IPS DF 6.9 (cell line): ENCODE measurements at regions not wholly inside any gene's neighbourhood (a gene's known extent, or its start where the extent isn't known, plus 50 kb on each side); places are given as distances from the start of the nearest gene placed in this dataset.
"Not testable (repeated sequence)": the region's sequence is repeated elsewhere in the genome, so short reads cannot be mapped to it uniquely, and the experiment has no call there.

Source experiments
- DNase-seq: peaks from one replicate; pipeline ENCODE4 v3.0.0-alpha.2; 2013; ENCODE audit warnings: low read depth, low spot score
- H3K27ac ChIP-seq: one replicate; pipeline ENCODE4 v1.5.1; 2013; ENCODE audit warnings: low read length, control low read depth
- H3K27me3 ChIP-seq: 2 replicates; pipeline ENCODE4 v1.6.1; 2013; ENCODE audit warnings: mild to moderate bottlenecking, low read length; ENCODE audit not compliant: control insufficient read depth, insufficient read depth
- H3K36me3 ChIP-seq: 2 replicates; pipeline ENCODE4 v1.6.1; 2013; ENCODE audit warnings: low read length; ENCODE audit not compliant: control insufficient read depth, insufficient read depth
- H3K4me1 ChIP-seq: 2 replicates; pipeline ENCODE4 v1.6.1; 2013; ENCODE audit warnings: low read length; ENCODE audit not compliant: control insufficient read depth, insufficient read depth
- H3K4me3 ChIP-seq: 2 replicates; pipeline ENCODE4 v1.5.1; 2013; ENCODE audit warnings: mild to moderate bottlenecking, low read length
- H3K9me3 ChIP-seq: 2 replicates; pipeline ENCODE4 v1.6.1; 2013; ENCODE audit warnings: low read length, inconsistent platforms; ENCODE audit not compliant: control insufficient read depth, insufficient read depth
- WGBS: extraction: QIAGEN DNeasy Blood & Tissue Kit; methylation state at CpG from one replicate; pipeline ENCODE4 v1.1.7; 2013; ENCODE audit warnings: mixed read lengths, missing lambda C conversion rate; ENCODE audit not compliant: insufficient read length, insufficient coverage; 5-methylcytosine and 5-hydroxymethylcytosine counted together

- Histone ChIP-seq H3K9me3 (no peaks in the 10 kb centered on the region; the same call in 1 of the 2 replicates), H3K27ac (no peak overlapping the region), H3K27me3 (no peaks in the 10 kb centered on the region), H3K36me3 (no peaks in the 10 kb centered on the region), H3K4me1 (no peaks in the 10 kb centered on the region), H3K4me3 (no peak overlapping the region)
- WGBS: no CpG with 5 or more reads among the region's 4 CpGs
- DNase-seq: no peak
Observed at GRCh38 chr17:6915620-6916019, 80.2 kb upstream of the ALOX12 start.

GRCh38 chr17:6919158-6919557, 76.7 kb upstream of the ALOX12 start:
- WGBS: no CpG with 5 or more reads among the region's 6 CpGs
- Histone ChIP-seq H3K27me3 (no peaks in the 10 kb centered on the region), H3K4me3 (no peak overlapping the region), H3K4me1 (no peaks in the 10 kb centered on the region), H3K27ac (no peak overlapping the region), H3K36me3 (no peaks in the 10 kb centered on the region), H3K9me3 (no peaks in the 10 kb centered on the region)
- no peak for DNase-seq

GRCh38 chr17:6923385-6923784, 72.5 kb upstream of the ALOX12 start:
- Histone ChIP-seq H3K4me1 (no peaks in the 10 kb centered on the region), H3K9me3 (no peaks in the 10 kb centered on the region), H3K27ac (no peak overlapping the region), H3K4me3 (no peak overlapping the region), H3K27me3 (no peaks in the 10 kb centered on the region), H3K36me3 (no peaks in the 10 kb centered on the region)
- DNase-seq: no peak
- no CpG with 5 or more reads among the region's 8 CpGs for WGBS

GRCh38 chr17:6924208-6924607, 71.6 kb upstream of the ALOX12 start:
- DNase-seq: no peak
- H3K4me3 ChIP-seq: no peak overlapping the region
- H3K27me3 ChIP-seq: no peaks in the 10 kb centered on the region
- H3K9me3 ChIP-seq: no peaks in the 10 kb centered on the region
- no peaks in the 10 kb centered on the region for H3K36me3 ChIP-seq
- H3K27ac ChIP-seq: no peak overlapping the region
- H3K4me1 ChIP-seq: no peaks in the 10 kb centered on the region

- no peaks in the 10 kb centered on the region for H3K27me3 ChIP-seq
Observed at GRCh38 chr17:6926667-6927066, 69.2 kb upstream of the ALOX12 start.

DNA sequence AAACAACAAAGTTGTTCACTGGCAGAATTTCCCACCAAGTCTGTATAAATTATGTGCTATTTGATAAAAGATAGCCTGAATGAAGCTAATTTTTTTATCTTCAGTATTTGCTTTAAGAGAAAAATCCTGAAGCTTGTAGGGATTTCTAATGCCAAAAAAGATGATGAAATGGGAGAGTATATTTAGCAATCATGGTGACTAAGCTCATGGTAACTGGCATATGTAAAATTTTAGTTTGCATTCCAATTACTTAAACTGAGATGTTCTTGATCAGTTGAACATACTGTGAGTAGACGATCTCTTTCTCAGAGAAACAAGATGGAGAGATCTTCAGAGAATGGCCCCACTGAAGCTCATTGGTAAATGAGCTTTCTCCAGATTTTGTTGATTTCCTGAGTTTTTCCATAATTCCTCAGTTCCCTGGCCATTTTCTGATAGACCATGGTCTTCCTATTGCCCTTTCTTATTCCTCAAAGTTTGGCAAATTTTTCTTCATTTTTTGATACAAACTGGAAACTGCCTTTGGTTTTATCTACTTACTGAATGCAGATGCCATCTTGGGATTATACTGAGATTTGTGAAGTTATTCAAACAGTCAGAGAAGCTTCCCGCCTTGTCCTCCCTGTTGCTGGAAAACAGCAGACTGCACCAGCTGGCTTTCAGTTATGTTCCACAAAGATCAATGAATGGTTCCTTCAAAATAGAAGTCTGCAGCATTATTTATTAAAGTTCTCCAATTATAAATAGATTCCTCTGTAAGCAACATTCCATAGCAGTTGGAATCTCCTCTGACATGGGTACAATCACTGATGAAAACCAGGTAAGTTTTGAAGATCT, 68.3 kb upstream of the ALOX12 start:
- no peak for DNase-seq
- H3K9me3 ChIP-seq: no peaks in the 10 kb centered on the region
- no peak overlapping the region for H3K27ac ChIP-seq
- H3K4me3 ChIP-seq: no peak overlapping the region
- H3K36me3 ChIP-seq: no peaks in the 10 kb centered on the region
- no CpG with 5 or more reads among the region's 2 CpGs for WGBS
- no peaks in the 10 kb centered on the region for H3K27me3 ChIP-seq
- no peaks in the 10 kb centered on the region for H3K4me1 ChIP-seq

More at GRCh38 chr17:6926667-6927066, 69.2 kb upstream of the ALOX12 start:
- Histone ChIP-seq H3K36me3 (no peaks in the 10 kb centered on the region), H3K4me3 (no peak overlapping the region), H3K9me3 (no peaks in the 10 kb centered on the region), H3K27ac (no peak overlapping the region), H3K4me1 (no peaks in the 10 kb centered on the region)
- WGBS: no CpG with 5 or more reads among the region's 2 CpGs
- DNase-seq: no peak

DNA sequence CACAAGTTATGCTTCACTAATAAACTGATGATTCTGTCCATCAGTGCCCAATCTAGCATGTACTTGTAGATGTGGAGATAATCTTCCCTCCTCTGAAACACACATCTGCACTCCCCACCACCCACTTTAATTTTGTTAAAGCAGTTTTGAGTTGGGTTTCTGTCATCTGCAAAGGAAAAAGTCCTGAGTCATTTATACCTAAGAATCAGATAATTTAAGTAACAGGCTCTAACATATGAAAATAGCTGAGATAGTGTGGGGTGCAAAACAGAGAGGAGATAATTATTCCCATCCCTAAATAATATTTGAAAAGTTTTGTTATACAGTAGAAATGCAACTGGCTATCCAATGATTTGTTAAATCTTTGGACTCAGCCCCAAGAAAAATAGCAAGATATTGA, 67.7 kb upstream of the ALOX12 start:
- Histone ChIP-seq H3K9me3 (no peaks in the 10 kb centered on the region), H3K27me3 (no peaks in the 10 kb centered on the region), H3K4me3 (no peak overlapping the region), H3K36me3 (no peaks in the 10 kb centered on the region), H3K4me1 (no peaks in the 10 kb centered on the region), H3K27ac (no peak overlapping the region)
- no peak for DNase-seq

DNA sequence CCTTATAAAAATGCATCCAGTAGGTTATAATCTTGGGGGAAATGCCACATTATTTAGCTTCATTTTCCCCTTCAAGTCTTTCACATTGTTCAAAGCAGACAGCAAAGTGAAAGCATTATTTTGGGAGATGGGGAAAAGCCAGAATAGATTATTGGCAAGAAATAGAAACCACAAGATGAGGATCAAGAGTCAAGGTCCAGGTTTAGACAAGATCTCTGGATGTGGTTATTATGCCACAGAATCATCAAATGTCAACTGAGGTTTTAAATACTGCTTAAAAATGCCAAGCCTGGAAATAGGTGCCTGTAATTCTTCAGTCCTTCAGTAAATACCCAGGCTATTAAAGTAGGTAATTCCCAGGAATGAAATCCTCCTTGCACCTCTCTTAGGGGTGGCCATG, 65.1 kb upstream of the ALOX12 start:
- H3K4me1 ChIP-seq: no peaks in the 10 kb centered on the region
- no peak for DNase-seq

GRCh38 chr17:6934544-6934943, 61.3 kb upstream of the ALOX12 start:
- no CpG with 5 or more reads among the region's 2 CpGs for WGBS
- H3K4me3 ChIP-seq, H3K27me3 ChIP-seq, H3K36me3 ChIP-seq, DNase-seq, H3K9me3 ChIP-seq, H3K4me1 ChIP-seq, H3K27ac ChIP-seq: not testable (repeated sequence)

More for the DNA sequence above, 65.1 kb upstream of the ALOX12 start:
- no peaks in the 10 kb centered on the region for H3K9me3 ChIP-seq
- no peaks in the 10 kb centered on the region for H3K36me3 ChIP-seq
- no peak overlapping the region for H3K4me3 ChIP-seq
- no peaks in the 10 kb centered on the region; the same call in 1 of the 2 replicates for H3K27me3 ChIP-seq
- no peak overlapping the region for H3K27ac ChIP-seq

GRCh38 chr17:6936370-6937028, 59.4 kb upstream of the ALOX12 start:
- H3K27me3 ChIP-seq: no peaks in the 10 kb centered on the region; the same call in 1 of the 2 replicates
- H3K9me3 ChIP-seq: no peaks in the 10 kb centered on the region
- H3K36me3 ChIP-seq: no peaks in the 10 kb centered on the region
- no CpG with 5 or more reads among the region's 8 CpGs for WGBS
- no peak for DNase-seq
- H3K27ac ChIP-seq: no peak overlapping the region
- H3K4me3 ChIP-seq: no peak overlapping the region
- no peaks in the 10 kb centered on the region for H3K4me1 ChIP-seq

DNA sequence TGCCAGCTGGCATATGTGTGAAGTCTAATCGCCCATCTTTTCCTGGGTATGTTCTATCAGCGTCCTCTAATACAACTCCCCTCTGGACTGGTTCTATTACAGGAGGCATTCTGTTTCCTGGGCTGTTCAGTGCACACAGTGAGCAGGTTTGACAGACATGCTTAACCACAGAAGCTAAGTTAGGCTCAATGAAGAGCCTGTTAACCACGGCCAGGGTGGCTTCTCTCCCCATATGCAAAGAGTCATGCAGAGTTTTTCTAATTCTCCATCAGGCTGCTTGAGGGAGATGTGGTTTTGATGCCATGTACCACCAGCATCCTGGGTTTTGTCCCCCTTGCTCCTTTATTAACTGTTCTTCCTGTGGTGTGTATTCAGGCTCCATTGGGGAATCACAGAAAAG, 57.2 kb upstream of the ALOX12 start:
- Histone ChIP-seq H3K36me3 (no peaks in the 10 kb centered on the region), H3K27ac (no peak overlapping the region), H3K27me3 (no peaks in the 10 kb centered on the region; the same call in 1 of the 2 replicates), H3K9me3 (no peaks in the 10 kb centered on the region), H3K4me3 (no peak overlapping the region), H3K4me1 (peaks cover 1% of the 10 kb centered on the region; the same call in 1 of the 2 replicates)
- WGBS: no CpG with 5 or more reads among the region's 3 CpGs
- DNase-seq: no peak
